Natural killer cell (primary cell): ENCODE measurements at regions not wholly inside any gene's neighbourhood (a gene's known extent, or its start where the extent isn't known, plus 50 kb on each side); places are given as distances from the start of the nearest gene placed in this dataset.

Experiments
- ATAC-seq, 3 donors: fragments of 150-1000 bp in 2 of 3; fragments of 200-7000 bp in 1 of 3; cut with Tn5 transposase; 1 replicate in 1 of 3; 2 replicates in 2 of 3; pipeline ENCODE4 v1.10.0; 2021; ENCODE audit warnings: mild to moderate bottlenecking in 2 of 3, moderate library complexity in 2 of 3
- DNase-seq, 2 donors: peaks; one replicate each; pipeline versions ENCODE4 v3.0.0 to v3.0.0-alpha.2; 2013 to 2021; ENCODE audit warnings: mixed read lengths in 1 of 2
- H3K27ac ChIP-seq: one replicate; pipeline ENCODE4 v1.5.1; 2013; ENCODE audit warnings: mild to moderate bottlenecking, low read length
- H3K27me3 ChIP-seq: one replicate; pipeline ENCODE4 v1.6.1; 2013; ENCODE audit warnings: low read length; ENCODE audit not compliant: control insufficient read depth, insufficient read depth
- H3K36me3 ChIP-seq: one replicate; pipeline ENCODE4 v1.6.1; 2013; ENCODE audit warnings: low read length; ENCODE audit not compliant: control insufficient read depth, insufficient read depth
- H3K4me1 ChIP-seq: one replicate; pipeline ENCODE4 v1.6.1; 2013; ENCODE audit warnings: low read length; ENCODE audit not compliant: control insufficient read depth, insufficient read depth
- H3K4me3 ChIP-seq: one replicate; pipeline ENCODE4 v1.5.1; 2013; ENCODE audit warnings: low read length
- H3K9me3 ChIP-seq: one replicate; pipeline ENCODE4 v1.6.1; 2013; ENCODE audit warnings: low read length; ENCODE audit not compliant: control insufficient read depth, insufficient read depth
- H3K27ac Mint-ChIP-seq, 2 donors: one replicate each; pipeline ENCODE4 v1.8.0; 2022; ENCODE audit warnings: mild to moderate bottlenecking in 2 of 2, mixed read lengths in 2 of 2, moderate library complexity in 1 of 2
- H3K27me3 Mint-ChIP-seq, 2 donors: one replicate each; pipeline ENCODE4 v1.8.0; 2022; ENCODE audit warnings: low read depth in 2 of 2, mixed read lengths in 2 of 2
- H3K36me3 Mint-ChIP-seq: one replicate; pipeline ENCODE4 v1.8.0; 2022; ENCODE audit warnings: mixed read lengths
- H3K4me1 Mint-ChIP-seq, 2 donors: one replicate each; pipeline ENCODE4 v1.8.0; 2022; ENCODE audit warnings: mixed read lengths in 2 of 2
- H3K4me3 Mint-ChIP-seq: one replicate; pipeline ENCODE4 v1.8.0; 2022; ENCODE audit warnings: mild to moderate bottlenecking, moderate library complexity, mixed read lengths
- H3K9me3 Mint-ChIP-seq, 2 donors: one replicate each; pipeline ENCODE4 v1.8.0; 2022; ENCODE audit warnings: mixed read lengths in 2 of 2
- WGBS: methylation state at CpG from one replicate; pipeline ENCODE4 v1.1.7; 2013; ENCODE audit warnings: missing lambda C conversion rate; ENCODE audit not compliant: insufficient coverage; 5-methylcytosine and 5-hydroxymethylcytosine counted together
- intact Hi-C: fragments of 100-400 bp; cut with micrococcal nuclease; formaldehyde crosslinking; loops from one replicate; pipeline ENCODE4 v1.14.2; 2022
- TF ChIP-seq, protein P1 (sequence below): fragments of 200-600 bp; IDR thresholded peaks from one replicate; pipeline ENCODE4 v1.8.0; 2022; ENCODE audit warnings: antibody characterized with exemption

DNA sequence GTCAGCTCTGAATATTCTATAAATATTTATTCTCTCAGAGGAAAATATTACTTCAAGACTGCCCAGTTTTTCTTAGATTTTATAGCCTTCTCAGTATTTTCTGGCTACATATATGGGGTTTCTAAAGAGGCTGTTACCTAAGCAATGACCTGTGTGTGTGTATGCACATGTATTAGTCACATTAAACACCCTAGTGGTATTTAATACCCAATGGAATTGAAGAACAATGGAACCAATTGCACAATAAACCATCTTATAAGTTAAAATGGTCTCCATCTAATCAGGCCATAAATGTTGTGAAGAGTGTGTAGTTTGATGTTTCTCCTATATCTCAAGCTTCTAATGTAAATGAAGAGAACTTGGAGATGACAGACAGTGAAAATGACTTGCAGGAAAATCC is 450.0 kb downstream of the SPATA31D1 start:
- H3K27ac Mint-ChIP-seq: no peak overlapping the region
- Histone ChIP-seq H3K27ac (no peak overlapping the region), H3K4me3 (no peak overlapping the region), H3K4me1 (no peaks in the 10 kb centered on the region), H3K36me3 (no peaks in the 10 kb centered on the region), H3K27me3 (no peaks in the 10 kb centered on the region), H3K9me3 (peaks cover 11% of the 10 kb centered on the region)
- no peak for ATAC-seq
- DNase-seq: no peak
- H3K4me3 Mint-ChIP-seq: no peak overlapping the region
- TF ChIP-seq, protein P1, sequence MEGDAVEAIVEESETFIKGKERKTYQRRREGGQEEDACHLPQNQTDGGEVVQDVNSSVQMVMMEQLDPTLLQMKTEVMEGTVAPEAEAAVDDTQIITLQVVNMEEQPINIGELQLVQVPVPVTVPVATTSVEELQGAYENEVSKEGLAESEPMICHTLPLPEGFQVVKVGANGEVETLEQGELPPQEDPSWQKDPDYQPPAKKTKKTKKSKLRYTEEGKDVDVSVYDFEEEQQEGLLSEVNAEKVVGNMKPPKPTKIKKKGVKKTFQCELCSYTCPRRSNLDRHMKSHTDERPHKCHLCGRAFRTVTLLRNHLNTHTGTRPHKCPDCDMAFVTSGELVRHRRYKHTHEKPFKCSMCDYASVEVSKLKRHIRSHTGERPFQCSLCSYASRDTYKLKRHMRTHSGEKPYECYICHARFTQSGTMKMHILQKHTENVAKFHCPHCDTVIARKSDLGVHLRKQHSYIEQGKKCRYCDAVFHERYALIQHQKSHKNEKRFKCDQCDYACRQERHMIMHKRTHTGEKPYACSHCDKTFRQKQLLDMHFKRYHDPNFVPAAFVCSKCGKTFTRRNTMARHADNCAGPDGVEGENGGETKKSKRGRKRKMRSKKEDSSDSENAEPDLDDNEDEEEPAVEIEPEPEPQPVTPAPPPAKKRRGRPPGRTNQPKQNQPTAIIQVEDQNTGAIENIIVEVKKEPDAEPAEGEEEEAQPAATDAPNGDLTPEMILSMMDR: no peak
- H3K36me3 Mint-ChIP-seq: peaks cover 9% of the 10 kb centered on the region
- no peaks in the 10 kb centered on the region for H3K27me3 Mint-ChIP-seq
- no peaks in the 10 kb centered on the region for H3K4me1 Mint-ChIP-seq
- peaks cover 12 to 25% of the 10 kb centered on the region in 2 donors for H3K9me3 Mint-ChIP-seq
- intact Hi-C loops: no loop called here

DNA sequence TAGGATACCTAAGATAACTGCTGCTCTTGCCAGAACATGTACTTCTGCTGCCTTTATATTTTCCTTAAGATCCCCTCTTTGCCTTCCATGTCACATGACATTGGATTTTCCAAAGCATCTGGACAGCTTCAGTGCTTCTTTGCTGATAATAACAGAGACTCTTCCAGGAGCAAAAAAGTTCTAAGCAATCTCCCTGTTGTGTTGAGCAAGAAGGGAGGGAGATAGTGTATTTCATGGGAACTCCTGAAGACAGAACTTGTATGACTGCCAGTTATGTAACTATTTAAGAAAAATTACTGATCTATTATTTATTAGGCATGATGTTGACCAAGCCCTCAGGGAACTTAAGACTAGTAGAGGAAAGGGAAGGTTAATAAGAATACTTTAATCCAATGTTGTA is 454.7 kb downstream of the SPATA31D1 start:
- H3K4me3 ChIP-seq: no peak overlapping the region
- no peaks in the 10 kb centered on the region for H3K27me3 ChIP-seq
- H3K9me3 Mint-ChIP-seq: peaks cover 15 to 37% of the 10 kb centered on the region in 2 donors
- H3K36me3 Mint-ChIP-seq: peaks cover 9% of the 10 kb centered on the region
- no peaks in the 10 kb centered on the region for H3K4me1 ChIP-seq
- ATAC-seq: no peak
- no peak overlapping the region for H3K27ac ChIP-seq
- peaks cover 11% of the 10 kb centered on the region for H3K9me3 ChIP-seq
- TF ChIP-seq, protein P1: no peak
- no peak overlapping the region for H3K4me3 Mint-ChIP-seq
- H3K27me3 Mint-ChIP-seq: no peaks in the 10 kb centered on the region
- H3K36me3 ChIP-seq: no peaks in the 10 kb centered on the region
- no peaks in the 10 kb centered on the region for H3K4me1 Mint-ChIP-seq
- no peak overlapping the region for H3K27ac Mint-ChIP-seq
- DNase-seq: no peak
- intact Hi-C loops: no loop called here

DNA sequence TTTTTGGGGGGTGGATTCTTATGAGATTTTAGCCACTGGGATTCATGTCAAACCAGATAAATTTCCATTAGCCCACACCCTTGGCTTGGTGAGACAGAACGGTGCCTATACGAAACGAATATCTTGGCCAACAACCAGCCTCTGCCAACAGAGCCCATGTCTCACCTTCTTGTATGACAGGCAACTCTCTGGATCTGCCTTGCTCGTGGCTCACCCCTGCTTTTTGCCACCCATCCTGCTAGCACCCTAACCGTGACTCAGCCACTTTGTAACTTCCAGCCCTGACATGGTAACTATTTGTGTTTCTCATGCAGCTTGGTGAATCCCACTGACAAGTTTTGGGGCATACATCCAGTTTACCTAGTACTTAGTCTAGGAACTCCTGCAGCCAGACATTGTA is 457.0 kb downstream of the SPATA31D1 start:
- no peaks in the 10 kb centered on the region for H3K4me1 ChIP-seq
- no peak overlapping the region for H3K4me3 ChIP-seq
- H3K27me3 ChIP-seq: no peaks in the 10 kb centered on the region
- intact Hi-C loops: no loop called here
- TF ChIP-seq, protein P1: no peak
- no peaks in the 10 kb centered on the region for H3K36me3 ChIP-seq
- no peaks in the 10 kb centered on the region for H3K27me3 Mint-ChIP-seq
- 83% methylated on average over 5 of the region's 5 CpGs for WGBS
- no peaks in the 10 kb centered on the region for H3K4me1 Mint-ChIP-seq
- no peak overlapping the region for H3K4me3 Mint-ChIP-seq
- DNase-seq (no peak), ATAC-seq (no peak)
- peaks cover 4% of the 10 kb centered on the region for H3K9me3 ChIP-seq
- no peak overlapping the region for H3K27ac ChIP-seq
- no peak overlapping the region for H3K27ac Mint-ChIP-seq
- H3K36me3 Mint-ChIP-seq: no peaks in the 10 kb centered on the region
- peaks cover 14 to 37% of the 10 kb centered on the region in 2 donors for H3K9me3 Mint-ChIP-seq

DNA sequence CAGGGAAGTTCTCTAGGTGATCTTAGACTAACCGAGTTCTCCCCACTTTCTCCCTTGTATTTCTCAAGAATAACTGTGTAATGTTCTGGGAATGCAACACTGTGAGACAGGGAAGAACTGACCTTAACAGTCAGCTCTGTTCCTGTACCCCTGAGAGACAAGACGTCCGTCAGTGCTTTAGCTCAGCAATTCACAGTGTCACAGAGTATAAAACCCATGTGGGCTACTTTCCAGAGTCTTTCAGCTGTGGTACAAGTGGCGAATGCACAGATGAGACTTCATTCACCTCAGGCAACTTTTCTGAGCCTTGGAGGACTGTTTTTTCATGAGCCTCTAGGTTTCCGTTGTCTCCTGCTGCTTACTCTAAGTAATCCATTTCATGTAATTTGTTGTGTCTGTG is 458.8 kb downstream of the SPATA31D1 start:
- intact Hi-C loops: no loop called here
- ATAC-seq: no peak
- Mint-ChIP-seq H3K36me3 (peaks cover 6% of the 10 kb centered on the region), H3K27ac (no peak overlapping the region), H3K4me3 (no peak overlapping the region), H3K27me3 (no peaks in the 10 kb centered on the region), H3K9me3 (peaks cover 12 to 44% of the 10 kb centered on the region in 2 donors), H3K4me1 (no peaks in the 10 kb centered on the region)
- Histone ChIP-seq H3K27ac (no peak overlapping the region), H3K9me3 (no peaks in the 10 kb centered on the region), H3K36me3 (no peaks in the 10 kb centered on the region), H3K4me3 (no peak overlapping the region), H3K4me1 (no peaks in the 10 kb centered on the region), H3K27me3 (no peaks in the 10 kb centered on the region)
- no peak for DNase-seq
- TF ChIP-seq, protein P1: no peak
- 87% methylated on average over 3 of the region's 5 CpGs for WGBS
